CD14-positive monocyte (primary cell): ENCODE measurements at regions not wholly inside any gene's neighbourhood (a gene's known extent, or its start where the extent isn't known, plus 50 kb on each side); places are given as distances from the start of the nearest gene placed in this dataset.

Experiments
- DNase-seq, 3 donors: peaks; one replicate each; pipeline ENCODE4 v3.0.0-alpha.2; 2011 to 2022
- H2AFZ ChIP-seq: 2 replicates; pipeline ENCODE4 v1.6.0; 2012; ENCODE audit warnings: mild to moderate bottlenecking, low read depth, low read length, inconsistent platforms; ENCODE audit not compliant: insufficient read depth, poor library complexity, severe bottlenecking
- H3K27ac ChIP-seq, 2 donors: 1 replicate in 1 of 2; 2 replicates in 1 of 2; pipeline ENCODE4 v1.5.1; 2012 to 2013; ENCODE audit warnings: low read length in 2 of 2, control low read depth in 1 of 2, inconsistent platforms in 1 of 2, low read depth in 1 of 2, mild to moderate bottlenecking in 1 of 2
- H3K27me3 ChIP-seq, 2 donors: one replicate each; pipeline versions ENCODE4 v1.6.0 to v1.6.1; 2011 to 2013; ENCODE audit warnings: low read length in 2 of 2; ENCODE audit not compliant: control insufficient read depth in 2 of 2, insufficient read depth in 2 of 2
- H3K36me3 ChIP-seq, 2 donors: replicated peaks in 1 of 2; 1 replicate in 1 of 2; 2 replicates in 1 of 2; pipeline versions ENCODE4 v1.5.1 to v1.6.1; 2012 to 2013; ENCODE audit warnings: low read length in 2 of 2, control low read depth in 1 of 2, inconsistent platforms in 1 of 2, mild to moderate bottlenecking in 1 of 2; ENCODE audit not compliant: insufficient read depth in 2 of 2, control insufficient read depth in 1 of 2
- H3K4me1 ChIP-seq, 2 donors: 1 replicate in 1 of 2; 2 replicates in 1 of 2; pipeline versions ENCODE4 v1.5.1 to v1.6.1; 2012 to 2013; ENCODE audit warnings: low read length in 2 of 2, control low read depth in 1 of 2, inconsistent platforms in 1 of 2, mild to moderate bottlenecking in 1 of 2, moderate library complexity in 1 of 2; ENCODE audit not compliant: insufficient read depth in 2 of 2, control insufficient read depth in 1 of 2
- H3K4me2 ChIP-seq: replicated peaks from 2 replicates; pipeline ENCODE3; 2012; ENCODE audit warnings: low read length, moderate library complexity, mild to moderate bottlenecking; ENCODE audit not compliant: poor library complexity, severe bottlenecking; ENCODE audit errors: extremely low read depth
- H3K4me3 ChIP-seq, 3 experiments: fragments of 200-600 bp in 1 of 3; sonication (generic) in 1 of 3; replicated peaks in 1 of 3; 1 replicate in 2 of 3; 2 replicates in 1 of 3; pipeline ENCODE4 v1.5.1; 2011 to 2013; ENCODE audit warnings: low read length in 3 of 3, mild to moderate bottlenecking in 3 of 3, control low read depth in 2 of 3, low read depth in 2 of 3, inconsistent platforms in 1 of 3, moderate library complexity in 1 of 3
- H3K79me2 ChIP-seq: 2 replicates; pipeline ENCODE4 v1.6.0; 2012; ENCODE audit warnings: mild to moderate bottlenecking, control low read depth, inconsistent platforms, low read length, moderate library complexity; ENCODE audit not compliant: insufficient read depth
- H3K9ac ChIP-seq: 2 replicates; pipeline ENCODE4 v1.6.0; 2017; ENCODE audit warnings: low read length, mild to moderate bottlenecking; ENCODE audit not compliant: insufficient read depth, poor library complexity, severe bottlenecking
- H3K9me3 ChIP-seq, 2 donors: replicated peaks in 1 of 2; 1 replicate in 1 of 2; 2 replicates in 1 of 2; pipeline versions ENCODE4 v1.5.1 to v1.6.1; 2012 to 2013; ENCODE audit warnings: low read length in 2 of 2, control low read depth in 1 of 2; ENCODE audit not compliant: control insufficient read depth in 1 of 2, insufficient read depth in 1 of 2
- H4K20me1 ChIP-seq: 2 replicates; pipeline ENCODE4 v1.6.0; 2012; ENCODE audit warnings: mild to moderate bottlenecking, low read length, control low read depth, moderate library complexity; ENCODE audit not compliant: insufficient read depth
- H3K27ac Mint-ChIP-seq, 7 donors: one replicate each; pipeline ENCODE4 v1.8.0; 2020; ENCODE audit warnings: mild to moderate bottlenecking in 7 of 7, mixed read lengths in 7 of 7, moderate library complexity in 6 of 7, inconsistent platforms in 2 of 7
- H3K27me3 Mint-ChIP-seq, 3 donors: one replicate each; pipeline ENCODE4 v1.8.0; 2021 to 2022; ENCODE audit warnings: low read depth in 3 of 3, mild to moderate bottlenecking in 3 of 3, mixed read lengths in 3 of 3, moderate library complexity in 3 of 3, inconsistent platforms in 1 of 3
- H3K36me3 Mint-ChIP-seq, 2 donors: one replicate each; pipeline ENCODE4 v1.8.0; 2020; ENCODE audit warnings: mixed read lengths in 2 of 2, inconsistent platforms in 1 of 2, mild to moderate bottlenecking in 1 of 2
- H3K4me1 Mint-ChIP-seq: one replicate; pipeline ENCODE4 v1.8.0; 2020; ENCODE audit warnings: mild to moderate bottlenecking, mixed read lengths
- H3K4me3 Mint-ChIP-seq, 2 donors: one replicate each; pipeline ENCODE4 v1.8.0; 2020; ENCODE audit warnings: mild to moderate bottlenecking in 2 of 2, mixed read lengths in 2 of 2, moderate library complexity in 1 of 2
- H3K9me3 Mint-ChIP-seq, 7 donors: one replicate each; pipeline ENCODE4 v1.8.0; 2020 to 2022; ENCODE audit warnings: mixed read lengths in 7 of 7, mild to moderate bottlenecking in 6 of 7, moderate library complexity in 6 of 7, inconsistent platforms in 2 of 7
- CTCF ChIP-seq: fragments of 200-600 bp; IDR thresholded peaks from one replicate; pipeline ENCODE4 v1.8.0; 2022; ENCODE audit warnings: antibody characterized with exemption, mild to moderate bottlenecking
- WGBS: methylation state at CpG from one replicate; pipeline ENCODE4 v1.1.5; 2013; ENCODE audit warnings: missing lambda C conversion rate; ENCODE audit not compliant: insufficient coverage; 5-methylcytosine and 5-hydroxymethylcytosine counted together
- intact Hi-C, 2 donors: fragments of 100-400 bp; cut with micrococcal nuclease; formaldehyde crosslinking; loops; one replicate each; pipeline versions ENCODE4 v1.15.0 to v1.15.1; 2023

GRCh38 chr12:90659060-90659459 lies 295.9 kb downstream of the CCER1 start:
- H3K9me3 Mint-ChIP-seq: no peaks in the 10 kb centered on the region
- H3K9me3 ChIP-seq: no peaks in the 10 kb centered on the region
- H3K4me2 ChIP-seq: no peak overlapping the region
- no CpG with 5 or more reads among the region's 2 CpGs for WGBS
- no peaks in the 10 kb centered on the region for H3K4me1 Mint-ChIP-seq
- H3K36me3 Mint-ChIP-seq: no peaks in the 10 kb centered on the region
- H3K27ac ChIP-seq: no peak overlapping the region
- no peak for DNase-seq
- no peak overlapping the region for H3K4me3 Mint-ChIP-seq
- H3K27ac Mint-ChIP-seq: no peak overlapping the region
- H3K27me3 ChIP-seq: no peaks in the 10 kb centered on the region
- H2AFZ ChIP-seq: no peak overlapping the region
- intact Hi-C loops: no loop called here
- H3K79me2 ChIP-seq: no peaks in the 10 kb centered on the region
- no peaks in the 10 kb centered on the region for H4K20me1 ChIP-seq
- TF ChIP-seq CTCF: no peak
- H3K4me3 ChIP-seq: no peak overlapping the region
- H3K4me1 ChIP-seq: no peaks in the 10 kb centered on the region
- peaks cover 0 to 1% (median 0%) of the 10 kb centered on the region in 3 donors for H3K27me3 Mint-ChIP-seq
- no peak overlapping the region for H3K9ac ChIP-seq
- H3K36me3 ChIP-seq: no peaks in the 10 kb centered on the region

- Histone ChIP-seq H3K9me3 (peaks cover 0 to 3% of the 10 kb centered on the region in 2 donors), H2AFZ (no peak overlapping the region), H3K4me3 (no peak overlapping the region), H3K36me3 (no peaks in the 10 kb centered on the region), H4K20me1 (no peaks in the 10 kb centered on the region), H3K27me3 (no peaks in the 10 kb centered on the region), H3K27ac (no peak overlapping the region), H3K4me2 (no peak overlapping the region), H3K9ac (no peak overlapping the region), H3K79me2 (no peaks in the 10 kb centered on the region), H3K4me1 (no peaks in the 10 kb centered on the region)
- Mint-ChIP-seq H3K4me3 (no peak overlapping the region), H3K27ac (no peak overlapping the region), H3K4me1 (no peaks in the 10 kb centered on the region), H3K9me3 (peaks cover 0 to 3% (median 2%) of the 10 kb centered on the region in 7 donors), H3K36me3 (no peaks in the 10 kb centered on the region), H3K27me3 (no peaks in the 10 kb centered on the region)
- no peak for DNase-seq
- 94% methylated on average over 2 of the region's 2 CpGs for WGBS
- intact Hi-C loops: no loop called here
- TF ChIP-seq CTCF: no peak
These were observed 301.9 kb downstream of the CCER1 start for GRCh38 chr12:90653040-90653439.
